ENCODE measurements at regions not wholly inside any gene's neighbourhood (a gene's known extent, or its start where the extent isn't known, plus 50 kb on each side); places are given as distances from the start of the nearest gene placed in this dataset.

DNA sequence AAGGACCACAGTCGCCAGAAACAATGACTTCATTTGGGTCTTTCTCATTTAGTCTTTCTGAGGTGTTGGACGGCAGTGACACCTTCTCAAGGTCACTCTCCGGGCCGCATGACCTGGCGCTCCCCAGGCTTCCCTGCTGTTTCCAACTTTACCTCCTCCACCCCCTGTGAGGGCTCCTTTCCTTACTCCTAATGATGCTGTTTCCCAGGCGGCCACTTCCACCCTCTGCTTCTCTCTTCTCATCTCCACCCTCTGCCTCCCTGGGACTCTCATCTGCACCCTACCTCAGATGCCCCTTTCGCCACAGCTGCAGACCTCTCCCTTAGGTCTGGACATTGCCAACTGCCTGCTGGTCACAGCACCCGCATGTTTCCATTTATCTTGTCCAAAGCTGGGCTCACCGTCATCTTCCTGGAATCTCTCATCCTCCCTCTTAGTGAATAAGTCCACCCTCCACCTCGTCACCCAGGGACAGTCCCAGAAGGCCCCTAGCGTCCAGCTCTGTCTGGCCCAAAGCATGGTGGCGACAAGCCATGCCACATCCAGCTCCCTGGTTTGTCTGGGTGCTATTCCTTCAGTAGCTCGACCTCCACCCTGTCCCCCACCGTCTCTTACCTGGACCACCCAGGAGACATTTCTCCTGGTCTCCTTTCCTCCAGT lies 113.8 kb downstream of the BUD13 start:
- H3K9me3 ChIP-seq = no peaks in the 10 kb centered on the region
- no peaks in the 10 kb centered on the region for H3K36me3 ChIP-seq (ENCODE audit: control insufficient read depth in 2 of 2, extremely low read depth in 1 of 2, insufficient read depth in 1 of 2, low read length in 1 of 2)
- no peak overlapping the region for H3K4me3 ChIP-seq (ENCODE audit: control insufficient read depth in 1 of 2, extremely low read depth in 1 of 2, low read length in 1 of 2)
- no peak for DNase-seq
- ChIA-PET CTCF (no interaction called here), POLR2A (interaction anchor here in 1 of 2 donors (0.6 kb wide), 1 partner anchor 100 kb away, joined by 4 read pairs; no protein-coding TSS in a partner anchor)
- H3K27me3 Mint-ChIP-seq = peaks cover 49 to 51% of the 10 kb centered on the region in 2 donors
- 82% methylated on average over 13 of the region's 14 CpGs for WGBS (ENCODE audit: insufficient coverage)
- peaks cover 0 to 43% of the 10 kb centered on the region in 2 experiments for H3K27me3 ChIP-seq (replicated peaks in 1 of 2; ENCODE audit: control insufficient read depth in 2 of 2, extremely low read depth in 1 of 2, insufficient read depth in 2 of 2, low read length in 1 of 2)
- H3K27ac Mint-ChIP-seq = no peak overlapping the region
- no peaks in the 10 kb centered on the region for H3K36me3 Mint-ChIP-seq
- peaks cover 7 to 17% (median 9%) of the 10 kb centered on the region in 3 donors for H3K9me3 Mint-ChIP-seq
- no peak for ATAC-seq (replicated peaks in 1 of 4)
- H3K4me1 ChIP-seq (ENCODE audit: control insufficient read depth in 1 of 2, extremely low read depth in 1 of 2, insufficient read depth in 2 of 2, low read length in 2 of 2) = no peaks in the 10 kb centered on the region
- H3K27ac ChIP-seq (ENCODE audit: low read length) = no peak overlapping the region
- no peaks in the 10 kb centered on the region for H3K4me1 Mint-ChIP-seq
- H3K4me3 Mint-ChIP-seq = no peak overlapping the region

GRCh38 chr11:116657842-116658825 lies 114.7 kb downstream of the BUD13 start:
- WGBS (ENCODE audit: insufficient coverage) = 86% methylated on average over 3 of the region's 11 CpGs
- H3K27ac ChIP-seq (ENCODE audit: low read length) = no peak overlapping the region
- no peaks in the 10 kb centered on the region for H3K4me1 ChIP-seq (ENCODE audit: control insufficient read depth in 1 of 2, extremely low read depth in 1 of 2, insufficient read depth in 2 of 2, low read length in 2 of 2)
- Mint-ChIP-seq H3K4me3 (no peak overlapping the region), H3K9me3 (peaks cover 4 to 14% (median 5%) of the 10 kb centered on the region in 3 donors), H3K36me3 (no peaks in the 10 kb centered on the region), H3K4me1 (no peaks in the 10 kb centered on the region), H3K27ac (no peak overlapping the region), H3K27me3 (peaks cover 49 to 51% of the 10 kb centered on the region in 2 donors)
- POLR2A ChIA-PET = no interaction called here
- H3K36me3 ChIP-seq (ENCODE audit: control insufficient read depth in 2 of 2, extremely low read depth in 1 of 2, insufficient read depth in 1 of 2, low read length in 1 of 2) = no peaks in the 10 kb centered on the region
- no peak overlapping the region for H3K4me3 ChIP-seq (ENCODE audit: control insufficient read depth in 1 of 2, extremely low read depth in 1 of 2, low read length in 1 of 2)
- DNase-seq (no peak), ATAC-seq (replicated peaks in 1 of 4) (no peak)
- H3K9me3 ChIP-seq = no peaks in the 10 kb centered on the region
- CTCF ChIA-PET = no interaction called here
- H3K27me3 ChIP-seq (replicated peaks in 1 of 2; ENCODE audit: control insufficient read depth in 2 of 2, extremely low read depth in 1 of 2, insufficient read depth in 2 of 2, low read length in 1 of 2) = peaks cover 0 to 45% of the 10 kb centered on the region in 2 experiments

DNA sequence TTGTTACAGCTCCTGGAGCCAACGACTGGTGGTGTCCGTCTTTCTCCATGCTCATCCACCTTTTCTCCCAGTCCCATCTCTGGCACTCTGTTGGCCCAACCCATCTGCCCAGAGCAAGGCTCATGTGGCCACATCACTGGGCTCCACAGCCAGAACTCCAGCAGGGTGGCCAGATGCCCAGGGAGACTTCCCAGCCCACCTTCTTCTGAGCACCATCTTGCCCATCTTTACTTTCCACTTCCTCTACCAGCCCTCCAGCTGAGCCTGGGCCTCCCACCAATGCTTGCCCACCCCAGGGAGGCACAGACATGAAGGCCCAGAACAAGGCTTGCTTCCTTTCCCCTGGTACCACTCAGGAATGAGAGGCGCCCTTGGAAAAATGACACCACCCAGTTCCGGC lies 116.8 kb downstream of the BUD13 start:
- ATAC-seq (replicated peaks in 1 of 4) (no peak), DNase-seq (no peak)
- no peak overlapping the region for H3K27ac ChIP-seq (ENCODE audit: low read length)
- ChIA-PET CTCF (no interaction called here), POLR2A (no interaction called here)
- H3K27me3 ChIP-seq (replicated peaks in 1 of 2; ENCODE audit: control insufficient read depth in 2 of 2, extremely low read depth in 1 of 2, insufficient read depth in 2 of 2, low read length in 1 of 2) = peaks cover 0 to 32% of the 10 kb centered on the region in 2 experiments
- H3K9me3 ChIP-seq = no peaks in the 10 kb centered on the region
- Mint-ChIP-seq H3K4me3 (no peak overlapping the region), H3K36me3 (no peaks in the 10 kb centered on the region), H3K9me3 (peaks cover 0 to 14% (median 5%) of the 10 kb centered on the region in 3 donors), H3K4me1 (peaks cover 0 to 2% (median 0%) of the 10 kb centered on the region in 3 donors), H3K27ac (no peak overlapping the region), H3K27me3 (peaks cover 31 to 33% of the 10 kb centered on the region in 2 donors)
- WGBS (ENCODE audit: insufficient coverage) = 100% methylated on average over 2 of the region's 4 CpGs
- H3K4me1 ChIP-seq (ENCODE audit: control insufficient read depth in 1 of 2, extremely low read depth in 1 of 2, insufficient read depth in 2 of 2, low read length in 2 of 2) = no peaks in the 10 kb centered on the region
- H3K36me3 ChIP-seq (ENCODE audit: control insufficient read depth in 2 of 2, extremely low read depth in 1 of 2, insufficient read depth in 1 of 2, low read length in 1 of 2) = no peaks in the 10 kb centered on the region
- H3K4me3 ChIP-seq (ENCODE audit: control insufficient read depth in 1 of 2, extremely low read depth in 1 of 2, low read length in 1 of 2) = no peak overlapping the region

DNA sequence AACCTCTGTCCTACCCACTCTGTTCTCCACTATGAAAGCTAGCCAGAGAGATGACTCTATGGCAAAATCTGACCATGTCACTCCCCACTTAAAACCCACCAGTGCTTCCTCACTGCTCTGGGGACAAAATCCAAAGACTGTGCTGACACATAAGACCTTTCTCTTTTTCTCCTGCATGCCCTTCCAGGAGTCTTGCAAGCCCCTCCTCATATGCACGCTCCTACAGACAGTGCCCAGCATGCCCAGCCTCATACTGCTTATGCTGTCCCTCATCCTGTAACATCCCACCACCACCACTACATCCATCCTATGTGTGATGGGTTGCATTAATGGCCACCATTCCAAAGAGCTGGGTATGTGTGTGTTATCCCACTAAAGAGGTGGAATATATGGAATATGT lies 118.3 kb downstream of the BUD13 start:
- H3K27me3 Mint-ChIP-seq = peaks cover 19 to 20% of the 10 kb centered on the region in 2 donors
- Histone ChIP-seq H3K36me3 (ENCODE audit: control insufficient read depth in 2 of 2, extremely low read depth in 1 of 2, insufficient read depth in 1 of 2, low read length in 1 of 2) (no peaks in the 10 kb centered on the region), H3K4me1 (ENCODE audit: control insufficient read depth in 1 of 2, extremely low read depth in 1 of 2, insufficient read depth in 2 of 2, low read length in 2 of 2) (no peaks in the 10 kb centered on the region), H3K9me3 (no peaks in the 10 kb centered on the region), H3K4me3 (ENCODE audit: control insufficient read depth in 1 of 2, extremely low read depth in 1 of 2, low read length in 1 of 2) (no peak overlapping the region), H3K27ac (ENCODE audit: low read length) (no peak overlapping the region), H3K27me3 (replicated peaks in 1 of 2; ENCODE audit: control insufficient read depth in 2 of 2, extremely low read depth in 1 of 2, insufficient read depth in 2 of 2, low read length in 1 of 2) (peaks cover 0 to 20% of the 10 kb centered on the region in 2 experiments)
- DNase-seq = no peak
- H3K9me3 Mint-ChIP-seq = peaks cover 0 to 14% (median 5%) of the 10 kb centered on the region in 3 donors
- no peak overlapping the region for H3K27ac Mint-ChIP-seq
- ATAC-seq (replicated peaks in 1 of 4) = no peak
- no peak overlapping the region for H3K4me3 Mint-ChIP-seq
- ChIA-PET POLR2A (no interaction called here), CTCF (no interaction called here)
- no CpG with 5 or more reads among the region's 1 CpG for WGBS (ENCODE audit: insufficient coverage)
- no peaks in the 10 kb centered on the region for H3K36me3 Mint-ChIP-seq
- peaks cover 0 to 2% (median 0%) of the 10 kb centered on the region in 3 donors for H3K4me1 Mint-ChIP-seq

GRCh38 chr11:116653206-116653605 lies 119.6 kb downstream of the BUD13 start:
- Mint-ChIP-seq H3K27me3 (peaks cover 8 to 10% of the 10 kb centered on the region in 2 donors), H3K9me3 (peaks cover 0 to 14% (median 5%) of the 10 kb centered on the region in 3 donors), H3K4me3 (no peak overlapping the region), H3K36me3 (no peaks in the 10 kb centered on the region), H3K4me1 (peaks cover 0 to 2% (median 0%) of the 10 kb centered on the region in 3 donors), H3K27ac (no peak overlapping the region)
- Histone ChIP-seq H3K27ac (ENCODE audit: low read length) (no peak overlapping the region), H3K36me3 (ENCODE audit: control insufficient read depth in 2 of 2, extremely low read depth in 1 of 2, insufficient read depth in 1 of 2, low read length in 1 of 2) (no peaks in the 10 kb centered on the region), H3K4me1 (ENCODE audit: control insufficient read depth in 1 of 2, extremely low read depth in 1 of 2, insufficient read depth in 2 of 2, low read length in 2 of 2) (no peaks in the 10 kb centered on the region), H3K27me3 (replicated peaks in 1 of 2; ENCODE audit: control insufficient read depth in 2 of 2, extremely low read depth in 1 of 2, insufficient read depth in 2 of 2, low read length in 1 of 2) (peaks cover 0 to 19% of the 10 kb centered on the region in 2 experiments), H3K9me3 (no peaks in the 10 kb centered on the region), H3K4me3 (ENCODE audit: control insufficient read depth in 1 of 2, extremely low read depth in 1 of 2, low read length in 1 of 2) (no peak overlapping the region)
- POLR2A ChIA-PET = no interaction called here
- ATAC-seq (replicated peaks in 1 of 4) = no peak
- no peak for DNase-seq
- CTCF ChIA-PET = no interaction called here
- 90% methylated on average over 7 of the region's 9 CpGs for WGBS (ENCODE audit: insufficient coverage)

DNA sequence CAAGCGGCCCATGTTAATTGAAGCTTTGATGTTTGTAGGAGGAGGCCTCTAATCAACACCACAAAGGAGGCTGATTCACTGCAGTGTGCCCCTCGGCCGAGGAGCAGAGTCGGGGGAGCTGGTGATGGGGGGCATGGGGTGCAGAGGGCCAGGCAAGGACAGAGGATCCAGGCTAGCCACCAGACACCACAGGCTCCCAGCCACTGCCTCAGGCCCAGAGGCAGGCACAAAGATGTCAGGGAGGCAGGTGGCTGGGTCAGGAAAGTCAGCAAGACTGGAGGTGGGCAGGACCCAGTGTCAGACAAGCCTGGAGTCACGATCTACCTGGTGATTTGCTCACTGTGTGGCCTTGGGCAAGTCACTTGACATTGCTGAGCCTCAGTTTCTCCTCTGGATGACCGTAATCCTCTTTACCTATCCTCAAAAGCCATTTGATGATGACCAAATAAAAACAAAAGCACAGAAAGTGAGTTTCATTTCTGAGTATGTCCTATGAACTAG lies 121.0 kb downstream of the BUD13 start:
- 33% methylated on average over 1 of the region's 6 CpGs for WGBS (ENCODE audit: insufficient coverage)
- H3K4me3 ChIP-seq (ENCODE audit: control insufficient read depth in 1 of 2, extremely low read depth in 1 of 2, low read length in 1 of 2) = no peak overlapping the region
- H3K9me3 Mint-ChIP-seq = peaks cover 0 to 14% (median 5%) of the 10 kb centered on the region in 3 donors
- POLR2A ChIA-PET = no interaction called here
- CTCF ChIA-PET = no interaction called here
- DNase-seq (no peak), ATAC-seq (replicated peaks in 1 of 4) (no peak)
- peaks cover 0 to 2% (median 0%) of the 10 kb centered on the region in 3 donors for H3K4me1 Mint-ChIP-seq
- no peaks in the 10 kb centered on the region for H3K9me3 ChIP-seq
- no peak overlapping the region for H3K27ac ChIP-seq (ENCODE audit: low read length)
- no peak overlapping the region for H3K27ac Mint-ChIP-seq
- no peaks in the 10 kb centered on the region for H3K4me1 ChIP-seq (ENCODE audit: control insufficient read depth in 1 of 2, extremely low read depth in 1 of 2, insufficient read depth in 2 of 2, low read length in 2 of 2)
- peaks cover 3 to 9% of the 10 kb centered on the region in 2 donors for H3K27me3 Mint-ChIP-seq
- peaks cover 0 to 16% of the 10 kb centered on the region in 2 experiments for H3K27me3 ChIP-seq (replicated peaks in 1 of 2; ENCODE audit: control insufficient read depth in 2 of 2, extremely low read depth in 1 of 2, insufficient read depth in 2 of 2, low read length in 1 of 2)
- H3K36me3 ChIP-seq (ENCODE audit: control insufficient read depth in 2 of 2, extremely low read depth in 1 of 2, insufficient read depth in 1 of 2, low read length in 1 of 2) = no peaks in the 10 kb centered on the region
- no peak overlapping the region for H3K4me3 Mint-ChIP-seq
- no peaks in the 10 kb centered on the region for H3K36me3 Mint-ChIP-seq
